ENCODE measurements at regions not wholly inside any gene's neighbourhood (a gene's known extent, or its start where the extent isn't known, plus 50 kb on each side); places are given as distances from the start of the nearest gene placed in this dataset.
"Not testable (repeated sequence)": the region's sequence is repeated elsewhere in the genome, so short reads cannot be mapped to it uniquely, and the experiment has no call there.

- no peaks in the 10 kb centered on the region for H3K9me3 ChIP-seq (replicated peaks)
- DNase-seq = no peak
- no peak overlapping the region for H3K4me3 ChIP-seq
- H3K4me1 ChIP-seq = no peaks in the 10 kb centered on the region
- H3K36me3 ChIP-seq = no peaks in the 10 kb centered on the region
- no peaks in the 10 kb centered on the region for H3K27me3 ChIP-seq
- no peak overlapping the region for H3K27ac ChIP-seq
These were observed 195.1 kb downstream of the ICOS start for GRCh38 chr2:204131621-204132020.

- no peaks in the 10 kb centered on the region for H3K9me3 ChIP-seq (replicated peaks)
- no peaks in the 10 kb centered on the region for H3K27me3 ChIP-seq
- no peaks in the 10 kb centered on the region for H3K36me3 ChIP-seq
- no peak for DNase-seq
- H3K4me1 ChIP-seq = no peaks in the 10 kb centered on the region
- no peak overlapping the region for H3K27ac ChIP-seq
- no peak overlapping the region for H3K4me3 ChIP-seq
These were observed 196.9 kb downstream of the ICOS start for GRCh38 chr2:204133476-204133875.

- Histone ChIP-seq H3K4me1 (no peaks in the 10 kb centered on the region), H3K27ac (no peak overlapping the region), H3K9me3 (replicated peaks) (no peaks in the 10 kb centered on the region), H3K36me3 (no peaks in the 10 kb centered on the region), H3K27me3 (no peaks in the 10 kb centered on the region), H3K4me3 (no peak overlapping the region)
- DNase-seq = no peak
These were observed 197.9 kb downstream of the ICOS start for GRCh38 chr2:204134421-204134820.

DNA sequence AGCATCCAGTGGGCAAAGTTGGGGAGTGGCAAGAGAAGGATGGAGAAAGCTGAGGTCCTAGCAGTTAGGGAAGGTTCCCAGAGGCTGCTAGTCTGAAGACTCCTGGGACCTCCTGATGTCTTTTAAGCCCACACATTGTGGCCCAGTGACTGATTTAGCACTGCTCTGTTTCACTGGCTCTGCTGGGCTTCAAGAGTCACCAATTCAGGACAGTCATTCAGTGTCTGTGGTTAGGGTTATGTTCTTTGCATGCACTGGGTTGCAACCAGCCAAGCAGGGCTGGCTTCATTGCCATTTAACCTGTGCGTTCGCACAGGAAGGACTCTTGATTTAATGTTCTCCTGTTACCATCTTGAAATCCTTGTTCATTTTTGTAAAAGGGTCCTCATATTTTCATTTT, 199.2 kb downstream of the ICOS start:
- DNase-seq = no peak
- H3K27ac ChIP-seq = no peak overlapping the region
- H3K4me3 ChIP-seq = no peak overlapping the region
- no peaks in the 10 kb centered on the region for H3K9me3 ChIP-seq (replicated peaks)
- no peaks in the 10 kb centered on the region for H3K27me3 ChIP-seq
- H3K4me1 ChIP-seq = no peaks in the 10 kb centered on the region
- H3K36me3 ChIP-seq = no peaks in the 10 kb centered on the region

GRCh38 chr2:204138206-204138605, 201.6 kb downstream of the ICOS start:
- Histone ChIP-seq H3K4me3 (no peak overlapping the region), H3K27me3 (no peaks in the 10 kb centered on the region), H3K9me3 (replicated peaks) (no peaks in the 10 kb centered on the region), H3K27ac (no peak overlapping the region), H3K36me3 (no peaks in the 10 kb centered on the region), H3K4me1 (no peaks in the 10 kb centered on the region)
- DNase-seq = no peak

DNA sequence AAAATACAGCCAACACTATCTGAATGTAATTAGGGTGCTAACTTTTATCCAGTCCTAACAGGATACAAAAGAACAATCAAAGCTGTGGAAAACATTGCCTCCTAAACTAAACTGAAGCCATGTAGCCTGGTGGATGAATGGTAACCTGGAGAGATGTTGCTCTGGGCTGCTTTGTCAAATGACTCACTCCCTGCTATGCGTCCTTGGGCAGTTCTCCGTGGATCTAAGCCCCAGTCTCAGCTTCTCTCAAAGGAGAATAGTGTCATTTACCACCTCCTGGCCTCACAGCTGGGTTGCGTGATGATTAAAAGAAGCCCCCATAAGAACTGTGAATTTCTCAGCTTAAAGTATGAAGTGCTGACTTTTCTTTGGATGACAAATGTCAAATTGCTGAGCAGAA, 203.7 kb downstream of the ICOS start:
- no peak for DNase-seq
- Histone ChIP-seq H3K4me1 (no peaks in the 10 kb centered on the region), H3K4me3 (no peak overlapping the region), H3K36me3 (no peaks in the 10 kb centered on the region), H3K27ac (no peak overlapping the region), H3K27me3 (no peaks in the 10 kb centered on the region), H3K9me3 (replicated peaks) (no peaks in the 10 kb centered on the region)

DNA sequence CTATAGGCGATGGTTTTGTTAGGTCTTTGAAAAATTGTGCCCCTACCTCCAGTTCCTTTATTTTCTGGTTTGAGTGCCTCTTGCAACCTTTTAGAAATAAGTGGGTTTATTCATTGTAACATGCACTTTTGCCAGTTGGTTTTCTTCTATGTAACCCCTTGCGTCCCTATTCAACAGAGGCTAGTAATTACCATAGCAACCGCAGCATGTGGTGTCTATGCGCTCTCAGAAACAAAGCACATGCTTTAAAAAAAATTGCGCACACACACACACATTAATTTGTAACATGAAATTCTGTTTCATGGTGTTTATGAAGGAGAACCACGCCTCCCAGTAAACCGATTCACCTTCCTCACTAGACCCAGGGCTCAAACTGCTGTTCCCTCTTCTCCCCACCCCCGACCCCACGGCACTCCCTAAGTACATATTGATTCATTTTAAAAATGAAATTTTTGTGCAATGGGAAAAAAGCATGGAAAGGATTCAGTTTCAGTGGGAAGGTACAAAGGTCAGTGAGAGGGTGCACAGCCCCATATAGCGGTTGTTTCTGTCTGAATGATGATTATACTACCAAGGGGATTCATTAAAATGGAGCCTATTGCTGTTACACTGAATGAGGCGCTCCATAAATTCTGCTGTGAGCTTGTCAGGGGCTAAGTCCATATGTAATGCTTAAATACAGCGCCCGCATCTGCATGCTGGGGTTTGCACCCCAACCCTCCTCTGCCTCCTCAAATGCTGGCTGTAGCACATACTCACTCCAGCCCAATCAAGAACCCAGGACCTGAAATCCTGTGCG, 206.9 kb downstream of the ICOS start:
- Histone ChIP-seq H3K4me3 (no peak overlapping the region), H3K4me1 (no peaks in the 10 kb centered on the region), H3K27ac (no peak overlapping the region), H3K36me3 (no peaks in the 10 kb centered on the region), H3K9me3 (replicated peaks) (no peaks in the 10 kb centered on the region), H3K27me3 (no peaks in the 10 kb centered on the region)
- DNase-seq = no peak

- H3K27ac ChIP-seq = no peak overlapping the region
- H3K27me3 ChIP-seq = no peaks in the 10 kb centered on the region
- no peaks in the 10 kb centered on the region for H3K9me3 ChIP-seq (replicated peaks)
- no peak overlapping the region for H3K4me3 ChIP-seq
- DNase-seq = no peak
- no peaks in the 10 kb centered on the region for H3K4me1 ChIP-seq
- no peaks in the 10 kb centered on the region for H3K36me3 ChIP-seq
These were observed 207.9 kb downstream of the ICOS start for GRCh38 chr2:204144492-204144891.

- H3K27ac ChIP-seq = no peak overlapping the region
- DNase-seq = peak; percentile 57 to 83
- no peak overlapping the region for H3K4me3 ChIP-seq
- no peaks in the 10 kb centered on the region for H3K9me3 ChIP-seq (replicated peaks)
- no peaks in the 10 kb centered on the region for H3K27me3 ChIP-seq
- H3K4me1 ChIP-seq = no peaks in the 10 kb centered on the region
- H3K36me3 ChIP-seq = no peaks in the 10 kb centered on the region
These were observed 208.7 kb downstream of the ICOS start for GRCh38 chr2:204145263-204145751.

GRCh38 chr2:204145791-204146190, 209.2 kb downstream of the ICOS start:
- H3K9me3 ChIP-seq (replicated peaks) = no peaks in the 10 kb centered on the region
- H3K4me1 ChIP-seq = no peaks in the 10 kb centered on the region
- H3K27ac ChIP-seq = no peak overlapping the region
- H3K4me3 ChIP-seq = no peak overlapping the region
- no peak for DNase-seq
- no peaks in the 10 kb centered on the region for H3K27me3 ChIP-seq
- no peaks in the 10 kb centered on the region for H3K36me3 ChIP-seq

DNA sequence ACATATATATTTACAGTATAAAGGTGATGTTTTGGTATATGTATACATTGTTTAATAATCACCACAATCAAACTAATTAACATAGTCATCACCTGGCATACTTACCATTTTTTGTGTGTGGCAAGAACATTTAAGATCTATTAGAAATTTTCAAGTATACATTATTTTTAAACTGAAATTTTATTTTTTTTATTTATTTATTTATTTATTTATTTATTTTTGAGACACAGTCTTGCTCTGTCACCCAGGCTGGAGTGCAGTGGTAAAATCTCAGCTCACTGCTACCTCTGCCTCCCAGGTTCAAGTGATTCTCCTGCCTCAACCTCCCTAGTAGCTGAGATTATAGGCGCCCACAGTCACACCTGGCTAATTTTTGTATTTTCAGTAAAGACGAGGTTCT, 210.5 kb downstream of the ICOS start:
- H3K36me3 ChIP-seq; H3K27me3 ChIP-seq; H3K4me3 ChIP-seq; H3K9me3 ChIP-seq (replicated peaks); H3K27ac ChIP-seq; DNase-seq; H3K4me1 ChIP-seq: not testable (repeated sequence)

GRCh38 chr2:204150721-204151120, 214.2 kb downstream of the ICOS start:
- Histone ChIP-seq H3K27ac (no peak overlapping the region), H3K36me3 (no peaks in the 10 kb centered on the region), H3K27me3 (no peaks in the 10 kb centered on the region), H3K9me3 (replicated peaks) (no peaks in the 10 kb centered on the region), H3K4me1 (no peaks in the 10 kb centered on the region), H3K4me3 (no peak overlapping the region)
- no peak for DNase-seq

DNA sequence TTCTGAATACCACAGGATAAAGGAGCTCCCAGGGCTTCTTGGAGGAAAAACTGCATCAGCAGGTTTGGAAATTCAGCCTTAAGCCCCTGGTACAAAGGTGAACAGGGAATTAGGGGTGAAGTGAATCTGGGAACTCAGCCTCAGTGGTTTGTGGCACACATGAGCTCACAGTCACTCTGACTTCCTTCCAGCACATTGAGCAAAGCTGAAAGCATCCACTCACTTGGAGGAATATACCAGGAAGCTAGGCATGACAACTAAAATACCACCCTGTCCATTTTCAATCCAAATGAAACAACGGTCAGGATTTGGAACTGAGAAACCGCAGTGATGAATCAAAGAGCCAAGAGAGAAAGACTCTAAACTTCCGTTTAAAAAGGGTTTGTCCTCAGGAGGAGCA, 216.1 kb downstream of the ICOS start:
- Histone ChIP-seq H3K9me3 (replicated peaks) (no peaks in the 10 kb centered on the region; the same call in 1 of the 2 replicates), H3K27ac (no peak overlapping the region), H3K4me3 (no peak overlapping the region), H3K27me3 (no peaks in the 10 kb centered on the region), H3K36me3 (no peaks in the 10 kb centered on the region), H3K4me1 (no peaks in the 10 kb centered on the region)
- DNase-seq = no peak

DNA sequence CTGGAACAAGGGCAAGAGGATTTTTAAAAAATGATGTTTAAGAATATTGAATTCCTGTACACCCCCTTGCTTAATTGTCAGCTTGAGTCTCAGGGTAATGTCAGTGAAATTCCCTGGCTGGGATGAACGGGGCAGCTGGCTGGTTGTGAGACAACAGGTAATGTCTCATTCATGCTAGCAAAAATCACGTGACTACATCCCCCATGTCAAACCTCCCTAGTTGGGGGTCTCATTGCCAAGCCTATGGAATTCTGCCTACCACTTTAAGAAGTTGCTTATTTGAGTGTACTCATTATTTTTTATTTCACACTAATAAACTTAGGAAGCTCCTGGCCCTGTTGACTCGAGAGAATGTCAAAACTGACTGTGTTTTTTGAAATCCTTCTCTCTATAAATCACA, 218.3 kb downstream of the ICOS start:
- Histone ChIP-seq H3K27me3 (no peaks in the 10 kb centered on the region), H3K4me1 (no peaks in the 10 kb centered on the region), H3K4me3 (no peak overlapping the region), H3K9me3 (replicated peaks) (no peaks in the 10 kb centered on the region; the same call in 1 of the 2 replicates), H3K36me3 (no peaks in the 10 kb centered on the region), H3K27ac (no peak overlapping the region)
- DNase-seq = no peak

DNA sequence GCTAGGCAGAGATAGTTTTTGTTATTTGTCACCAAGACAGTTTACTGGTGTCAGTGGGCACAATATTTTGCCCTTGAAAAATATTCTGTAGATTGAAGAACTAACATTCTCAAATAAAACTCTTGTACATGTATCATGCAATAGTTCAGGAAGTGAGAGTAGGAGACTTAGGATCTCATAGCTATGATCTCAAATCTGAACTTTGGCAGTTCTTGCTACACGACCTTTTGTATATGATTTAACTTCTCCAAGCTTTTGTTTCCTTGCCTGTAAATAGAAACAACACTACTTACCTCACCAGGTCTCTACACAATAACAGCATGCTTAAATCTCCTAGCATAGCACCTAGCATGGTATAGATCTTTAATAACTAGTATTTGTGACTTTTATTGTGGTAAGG, 219.9 kb downstream of the ICOS start:
- no peaks in the 10 kb centered on the region for H3K4me1 ChIP-seq
- H3K36me3 ChIP-seq = no peaks in the 10 kb centered on the region
- no peak overlapping the region for H3K4me3 ChIP-seq
- H3K27ac ChIP-seq = no peak overlapping the region
- H3K27me3 ChIP-seq = no peaks in the 10 kb centered on the region
- no peak for DNase-seq
- H3K9me3 ChIP-seq (replicated peaks) = no peaks in the 10 kb centered on the region; the same call in 1 of the 2 replicates

- no peaks in the 10 kb centered on the region for H3K4me1 ChIP-seq
- no peaks in the 10 kb centered on the region for H3K27me3 ChIP-seq
- no peak overlapping the region for H3K4me3 ChIP-seq
- H3K9me3 ChIP-seq (replicated peaks) = peaks cover 2% of the 10 kb centered on the region; the same call in 1 of the 2 replicates
- H3K27ac ChIP-seq = no peak overlapping the region
- no peak for DNase-seq
- H3K36me3 ChIP-seq = no peaks in the 10 kb centered on the region
These were observed 221.1 kb downstream of the ICOS start for GRCh38 chr2:204157684-204158083.

Data from SJCRH30 (cell line).